Spleen (tissue), 7 donors: ENCODE measurements at regions not wholly inside any gene's neighbourhood (a gene's known extent, or its start where the extent isn't known, plus 50 kb on each side); places are given as distances from the start of the nearest gene placed in this dataset.

Experiments
- POLR2A ChIP-seq, 3 donors: fragments of 450-650 bp; IDR thresholded peaks; one replicate each; pipeline ENCODE4 v1.5.1; 2017; ENCODE audit warnings: antibody characterized with exemption in 3 of 3, mild to moderate bottlenecking in 1 of 3
- POLR2AphosphoS5 ChIP-seq, 3 donors: sonication (generic); formaldehyde crosslinking; IDR thresholded peaks; one replicate each; pipeline ENCODE4 v1.5.1; 2017; ENCODE audit warnings: antibody characterized with exemption in 3 of 3
- TF ChIP-seq, protein P1 (sequence below), 11 experiments: fragments of 200-600 bp in 7 of 11; fragments of 450-650 bp in 4 of 11; sonication (generic) in 4 of 11; IDR thresholded peaks in 8 of 11; conservative IDR thresholded peaks in 3 of 11; 1 replicate in 7 of 11; 2 replicates in 4 of 11; pipeline versions ENCODE4 v1.4.0 to v1.8.0; 2016 to 2021; ENCODE audit warnings: antibody characterized with exemption in 11 of 11, inconsistent platforms in 4 of 11, mild to moderate bottlenecking in 1 of 11
- donor health status: DM: no; HTN: no; CAD: no; lungs with moderate emphysema.
- donor health status: DM: no; HTN: no; CAD: no.
- donor health status: DM: no; HTN: no; CAD: no.

DNA sequence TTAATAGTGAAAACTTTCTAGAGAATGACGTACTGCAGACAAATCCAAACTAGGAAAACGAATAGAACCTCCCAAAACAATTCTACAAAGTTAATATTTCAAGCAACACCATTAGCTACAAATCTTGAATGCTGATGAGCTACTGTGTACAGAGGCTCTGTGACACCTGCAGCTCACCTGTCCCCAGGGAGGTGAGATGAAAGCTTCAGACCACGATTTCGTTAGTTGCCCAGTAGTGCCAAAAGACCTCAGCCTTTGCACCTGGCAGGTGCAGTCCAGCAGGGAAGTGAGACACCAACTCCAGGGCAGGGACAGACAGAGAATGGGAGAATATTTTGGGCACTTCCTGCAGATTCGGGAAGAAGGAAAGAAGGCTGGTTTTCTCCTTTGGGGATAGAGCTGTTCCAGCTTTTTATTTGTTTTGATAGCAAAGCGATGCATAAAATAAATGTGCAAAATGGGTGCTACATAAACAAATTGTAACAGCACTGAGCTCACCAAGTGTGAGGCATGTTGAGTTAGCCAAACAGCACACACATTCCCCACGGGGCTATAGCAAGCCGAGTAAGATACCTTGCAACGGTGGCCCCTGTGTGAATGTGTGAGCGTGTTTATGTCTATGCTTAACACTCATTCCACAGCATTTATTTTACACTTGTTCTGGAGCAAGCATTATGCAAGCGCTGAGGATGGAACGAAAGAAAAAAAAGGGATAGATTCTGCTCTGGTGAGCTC, 1024.8 kb upstream of the AUTS2 start:
- TF ChIP-seq, protein P1, sequence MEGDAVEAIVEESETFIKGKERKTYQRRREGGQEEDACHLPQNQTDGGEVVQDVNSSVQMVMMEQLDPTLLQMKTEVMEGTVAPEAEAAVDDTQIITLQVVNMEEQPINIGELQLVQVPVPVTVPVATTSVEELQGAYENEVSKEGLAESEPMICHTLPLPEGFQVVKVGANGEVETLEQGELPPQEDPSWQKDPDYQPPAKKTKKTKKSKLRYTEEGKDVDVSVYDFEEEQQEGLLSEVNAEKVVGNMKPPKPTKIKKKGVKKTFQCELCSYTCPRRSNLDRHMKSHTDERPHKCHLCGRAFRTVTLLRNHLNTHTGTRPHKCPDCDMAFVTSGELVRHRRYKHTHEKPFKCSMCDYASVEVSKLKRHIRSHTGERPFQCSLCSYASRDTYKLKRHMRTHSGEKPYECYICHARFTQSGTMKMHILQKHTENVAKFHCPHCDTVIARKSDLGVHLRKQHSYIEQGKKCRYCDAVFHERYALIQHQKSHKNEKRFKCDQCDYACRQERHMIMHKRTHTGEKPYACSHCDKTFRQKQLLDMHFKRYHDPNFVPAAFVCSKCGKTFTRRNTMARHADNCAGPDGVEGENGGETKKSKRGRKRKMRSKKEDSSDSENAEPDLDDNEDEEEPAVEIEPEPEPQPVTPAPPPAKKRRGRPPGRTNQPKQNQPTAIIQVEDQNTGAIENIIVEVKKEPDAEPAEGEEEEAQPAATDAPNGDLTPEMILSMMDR (IDR thresholded peaks at IDR 0.05 in 8 of 11, conservative IDR thresholded peaks at IDR 0.05 in 3 of 11) = no peak
- no peak for TF ChIP-seq POLR2A (IDR thresholded peaks at IDR 0.05)
- no peak for TF ChIP-seq POLR2AphosphoS5 (IDR thresholded peaks at IDR 0.05)
